ENCODE measurements at regions not wholly inside any gene's neighbourhood (a gene's known extent, or its start where the extent isn't known, plus 50 kb on each side); places are given as distances from the start of the nearest gene placed in this dataset.
"Not testable (repeated sequence)": the region's sequence is repeated elsewhere in the genome, so short reads cannot be mapped to it uniquely, and the experiment has no call there.

GRCh38 chr5:23410775-23411174 is 96.6 kb upstream of the PRDM9 start:
- H3K27me3 Mint-ChIP-seq; POLR2A ChIA-PET; DNase-seq; H3K4me3 Mint-ChIP-seq; H3K4me1 Mint-ChIP-seq; CTCF ChIA-PET; H3K36me3 Mint-ChIP-seq (ENCODE audit: low read depth); H3K27ac Mint-ChIP-seq: not testable (repeated sequence)
- peaks cover 15% of the 10 kb centered on the region for H3K9me3 Mint-ChIP-seq

GRCh38 chr5:23405316-23406068 is 101.9 kb upstream of the PRDM9 start:
- Mint-ChIP-seq H3K27ac (no peak overlapping the region), H3K4me1 (no peaks in the 10 kb centered on the region), H3K36me3 (ENCODE audit: low read depth) (no peaks in the 10 kb centered on the region), H3K27me3 (no peaks in the 10 kb centered on the region), H3K4me3 (no peak overlapping the region), H3K9me3 (no peaks in the 10 kb centered on the region)
- CTCF ChIA-PET = no interaction called here
- POLR2A ChIA-PET = no interaction called here
- DNase-seq = no peak

- no peaks in the 10 kb centered on the region for H3K36me3 Mint-ChIP-seq (ENCODE audit: low read depth)
- no peaks in the 10 kb centered on the region for H3K4me1 Mint-ChIP-seq
- ChIA-PET POLR2A (no interaction called here), CTCF (no interaction called here)
- H3K27me3 Mint-ChIP-seq = no peaks in the 10 kb centered on the region
- DNase-seq = no peak
- H3K27ac Mint-ChIP-seq = no peak overlapping the region
- H3K4me3 Mint-ChIP-seq = no peak overlapping the region
- peaks cover 2% of the 10 kb centered on the region for H3K9me3 Mint-ChIP-seq
These were observed 104.8 kb upstream of the PRDM9 start for GRCh38 chr5:23402585-23402984.

GRCh38 chr5:23400951-23401350 is 106.5 kb upstream of the PRDM9 start:
- Mint-ChIP-seq H3K27me3 (no peaks in the 10 kb centered on the region), H3K36me3 (ENCODE audit: low read depth) (no peaks in the 10 kb centered on the region), H3K9me3 (peaks cover 7% of the 10 kb centered on the region), H3K4me1 (no peaks in the 10 kb centered on the region), H3K27ac (no peak overlapping the region), H3K4me3 (no peak overlapping the region)
- ChIA-PET CTCF (no interaction called here), POLR2A (no interaction called here)
- no peak for DNase-seq

- Mint-ChIP-seq H3K27ac (no peak overlapping the region), H3K27me3 (no peaks in the 10 kb centered on the region), H3K36me3 (ENCODE audit: low read depth) (no peaks in the 10 kb centered on the region), H3K9me3 (peaks cover 7% of the 10 kb centered on the region), H3K4me3 (no peak overlapping the region), H3K4me1 (no peaks in the 10 kb centered on the region)
- DNase-seq = no peak
- ChIA-PET POLR2A (no interaction called here), CTCF (no interaction called here)
These were observed 111.1 kb upstream of the PRDM9 start for GRCh38 chr5:23396346-23396745.

GRCh38 chr5:23389291-23390101 is 117.9 kb upstream of the PRDM9 start:
- POLR2A ChIA-PET = no interaction called here
- H3K36me3 Mint-ChIP-seq (ENCODE audit: low read depth) = no peaks in the 10 kb centered on the region
- no peak for DNase-seq
- H3K9me3 Mint-ChIP-seq = peaks cover 8% of the 10 kb centered on the region
- H3K4me3 Mint-ChIP-seq = no peak overlapping the region
- no peaks in the 10 kb centered on the region for H3K4me1 Mint-ChIP-seq
- H3K27ac Mint-ChIP-seq = no peak overlapping the region
- CTCF ChIA-PET = no interaction called here
- H3K27me3 Mint-ChIP-seq = no peaks in the 10 kb centered on the region

- H3K36me3 Mint-ChIP-seq (ENCODE audit: low read depth) = no peaks in the 10 kb centered on the region
- peaks cover 16% of the 10 kb centered on the region for H3K9me3 Mint-ChIP-seq
- H3K27me3 Mint-ChIP-seq = no peaks in the 10 kb centered on the region
- DNase-seq = no peak
- no peak overlapping the region for H3K4me3 Mint-ChIP-seq
- ChIA-PET POLR2A (no interaction called here), CTCF (no interaction called here)
- no peak overlapping the region for H3K27ac Mint-ChIP-seq
- no peaks in the 10 kb centered on the region for H3K4me1 Mint-ChIP-seq
These were observed 122.4 kb upstream of the PRDM9 start for GRCh38 chr5:23385036-23385435.

- Mint-ChIP-seq H3K27me3 (no peaks in the 10 kb centered on the region), H3K4me1 (no peaks in the 10 kb centered on the region), H3K9me3 (peaks cover 8% of the 10 kb centered on the region), H3K27ac (no peak overlapping the region), H3K36me3 (ENCODE audit: low read depth) (no peaks in the 10 kb centered on the region), H3K4me3 (no peak overlapping the region)
- DNase-seq = no peak
- POLR2A ChIA-PET = no interaction called here
- CTCF ChIA-PET = no interaction called here
These were observed 135.2 kb upstream of the PRDM9 start for GRCh38 chr5:23372177-23372576.

- Mint-ChIP-seq H3K9me3 (peaks cover 6% of the 10 kb centered on the region), H3K36me3 (ENCODE audit: low read depth) (no peaks in the 10 kb centered on the region), H3K27me3 (no peaks in the 10 kb centered on the region), H3K27ac (no peak overlapping the region), H3K4me3 (no peak overlapping the region), H3K4me1 (no peaks in the 10 kb centered on the region)
- ChIA-PET POLR2A (no interaction called here), CTCF (no interaction called here)
- no peak for DNase-seq
These were observed 139.0 kb upstream of the PRDM9 start for GRCh38 chr5:23368393-23368792.

- CTCF ChIA-PET = no interaction called here
- DNase-seq = no peak
- H3K36me3 Mint-ChIP-seq (ENCODE audit: low read depth) = no peaks in the 10 kb centered on the region
- H3K4me1 Mint-ChIP-seq = no peaks in the 10 kb centered on the region
- no peak overlapping the region for H3K27ac Mint-ChIP-seq
- H3K9me3 Mint-ChIP-seq = peaks cover 6% of the 10 kb centered on the region
- POLR2A ChIA-PET = no interaction called here
- H3K4me3 Mint-ChIP-seq = no peak overlapping the region
- no peaks in the 10 kb centered on the region for H3K27me3 Mint-ChIP-seq
These were observed 139.5 kb upstream of the PRDM9 start for GRCh38 chr5:23367874-23368273.

- H3K9me3 Mint-ChIP-seq = peaks cover 4% of the 10 kb centered on the region
- no peaks in the 10 kb centered on the region for H3K36me3 Mint-ChIP-seq (ENCODE audit: low read depth)
- ChIA-PET CTCF (no interaction called here), POLR2A (no interaction called here)
- no peak for DNase-seq
- no peak overlapping the region for H3K27ac Mint-ChIP-seq
- H3K27me3 Mint-ChIP-seq = no peaks in the 10 kb centered on the region
- no peak overlapping the region for H3K4me3 Mint-ChIP-seq
- no peaks in the 10 kb centered on the region for H3K4me1 Mint-ChIP-seq
These were observed 154.1 kb upstream of the PRDM9 start for GRCh38 chr5:23353286-23353685.

GRCh38 chr5:23352446-23352845 is 155.0 kb upstream of the PRDM9 start:
- Mint-ChIP-seq H3K9me3 (peaks cover 4% of the 10 kb centered on the region), H3K4me1 (no peaks in the 10 kb centered on the region), H3K4me3 (no peak overlapping the region), H3K27me3 (no peaks in the 10 kb centered on the region), H3K27ac (no peak overlapping the region), H3K36me3 (ENCODE audit: low read depth) (no peaks in the 10 kb centered on the region)
- ChIA-PET CTCF (no interaction called here), POLR2A (no interaction called here)
- no peak for DNase-seq

GRCh38 chr5:23343121-23343520 is 164.3 kb upstream of the PRDM9 start:
- Mint-ChIP-seq H3K9me3 (peaks cover 11% of the 10 kb centered on the region), H3K36me3 (ENCODE audit: low read depth) (no peaks in the 10 kb centered on the region), H3K4me3 (no peak overlapping the region), H3K4me1 (no peaks in the 10 kb centered on the region), H3K27me3 (no peaks in the 10 kb centered on the region), H3K27ac (no peak overlapping the region)
- DNase-seq = no peak
- POLR2A ChIA-PET = no interaction called here
- CTCF ChIA-PET = no interaction called here

- Mint-ChIP-seq H3K4me1 (no peaks in the 10 kb centered on the region), H3K27ac (no peak overlapping the region), H3K4me3 (no peak overlapping the region), H3K9me3 (no peaks in the 10 kb centered on the region), H3K36me3 (ENCODE audit: low read depth) (no peaks in the 10 kb centered on the region), H3K27me3 (no peaks in the 10 kb centered on the region)
- POLR2A ChIA-PET = no interaction called here
- no peak for DNase-seq
- CTCF ChIA-PET = no interaction called here
These were observed 174.7 kb upstream of the PRDM9 start for GRCh38 chr5:23332650-23333251.
